ENCODE measurements at regions not wholly inside any gene's neighbourhood (a gene's known extent, or its start where the extent isn't known, plus 50 kb on each side); places are given as distances from the start of the nearest gene placed in this dataset.

DNA sequence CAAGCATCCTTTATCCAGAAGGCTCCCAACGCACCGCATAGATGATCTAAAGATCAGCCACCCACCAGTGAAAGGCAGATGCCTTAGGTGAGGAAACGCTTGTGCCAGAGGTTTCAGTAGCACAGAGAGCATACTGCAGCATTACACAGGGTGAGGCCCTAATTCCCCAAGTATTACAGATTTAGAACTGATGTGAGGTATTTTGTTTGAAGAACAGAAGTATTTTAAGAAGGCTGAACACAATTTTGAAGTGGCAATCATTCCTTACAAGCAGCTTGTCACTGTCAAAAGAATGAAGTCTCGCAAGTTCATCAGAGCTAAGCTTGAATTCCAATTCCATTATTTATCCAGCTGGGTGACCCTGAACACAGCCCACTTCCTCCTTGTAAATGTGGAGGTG lies 70.0 kb upstream of the FAT3 start:
- H3K4me2 ChIP-seq (ENCODE audit: insufficient read depth, low read length): no peak overlapping the region
- intact Hi-C loops (cut with micrococcal nuclease): no loop called here
- dilution Hi-C loops (cut with MboI; ENCODE audit: extremely low pct_ligation_motif_present, low sequenced_read_pairs): no loop called here
- H3K79me2 ChIP-seq (ENCODE audit: control insufficient read depth, insufficient read depth, low read length): no peaks in the 10 kb centered on the region
- ChIA-PET POLR2A (no interaction called here), CTCF (no interaction called here)
- DNase-seq (ENCODE audit: low read depth, low spot score): no peak
- no peaks in the 10 kb centered on the region for H4K20me1 ChIP-seq (replicated peaks; ENCODE audit: control insufficient read depth, extremely low read depth, insufficient read depth, low read length)
- no peak overlapping the region for H3K27ac ChIP-seq (ENCODE audit: insufficient read depth, low read depth, low read length)
- no peaks in the 10 kb centered on the region for H3K9me1 ChIP-seq (replicated peaks; ENCODE audit: control insufficient read depth, extremely low read depth, insufficient read depth, low read length)
- H3K9ac ChIP-seq (replicated peaks; ENCODE audit: extremely low read depth, insufficient read depth, low read length): no peak overlapping the region
- H3K4me3 ChIP-seq (replicated peaks in 1 of 3; ENCODE audit: insufficient read depth in 1 of 3, low read depth in 1 of 3, low read length in 3 of 3): no peak overlapping the region
- no peak overlapping the region for H2AFZ ChIP-seq (ENCODE audit: low read depth, low read length)
- H3K36me3 ChIP-seq (ENCODE audit: control insufficient read depth in 2 of 2, extremely low read depth in 1 of 2, insufficient read depth in 2 of 2, low read length in 2 of 2): no peaks in the 10 kb centered on the region
- TF ChIP-seq, protein P1, sequence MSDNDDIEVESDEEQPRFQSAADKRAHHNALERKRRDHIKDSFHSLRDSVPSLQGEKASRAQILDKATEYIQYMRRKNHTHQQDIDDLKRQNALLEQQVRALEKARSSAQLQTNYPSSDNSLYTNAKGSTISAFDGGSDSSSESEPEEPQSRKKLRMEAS (IDR thresholded peaks at IDR 0.05; ENCODE audit: insufficient read depth, insufficient read length): no peak
- no peak for TF ChIP-seq MYC (IDR thresholded peaks at IDR 0.05; ENCODE audit: low read depth, low read length)
- TF ChIP-seq FOS (IDR thresholded peaks at IDR 0.05; ENCODE audit: borderline replicate concordance, insufficient read depth, low read length): no peak
- TF ChIP-seq, protein P2, sequence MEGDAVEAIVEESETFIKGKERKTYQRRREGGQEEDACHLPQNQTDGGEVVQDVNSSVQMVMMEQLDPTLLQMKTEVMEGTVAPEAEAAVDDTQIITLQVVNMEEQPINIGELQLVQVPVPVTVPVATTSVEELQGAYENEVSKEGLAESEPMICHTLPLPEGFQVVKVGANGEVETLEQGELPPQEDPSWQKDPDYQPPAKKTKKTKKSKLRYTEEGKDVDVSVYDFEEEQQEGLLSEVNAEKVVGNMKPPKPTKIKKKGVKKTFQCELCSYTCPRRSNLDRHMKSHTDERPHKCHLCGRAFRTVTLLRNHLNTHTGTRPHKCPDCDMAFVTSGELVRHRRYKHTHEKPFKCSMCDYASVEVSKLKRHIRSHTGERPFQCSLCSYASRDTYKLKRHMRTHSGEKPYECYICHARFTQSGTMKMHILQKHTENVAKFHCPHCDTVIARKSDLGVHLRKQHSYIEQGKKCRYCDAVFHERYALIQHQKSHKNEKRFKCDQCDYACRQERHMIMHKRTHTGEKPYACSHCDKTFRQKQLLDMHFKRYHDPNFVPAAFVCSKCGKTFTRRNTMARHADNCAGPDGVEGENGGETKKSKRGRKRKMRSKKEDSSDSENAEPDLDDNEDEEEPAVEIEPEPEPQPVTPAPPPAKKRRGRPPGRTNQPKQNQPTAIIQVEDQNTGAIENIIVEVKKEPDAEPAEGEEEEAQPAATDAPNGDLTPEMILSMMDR (IDR thresholded peaks at IDR 0.05; ENCODE audit: extremely low read depth in 1 of 2, insufficient read depth in 1 of 2, low read depth in 1 of 2, low read length in 2 of 2): no peak
- no peak for TF ChIP-seq POLR2AphosphoS5 (IDR thresholded peaks at IDR 0.05; ENCODE audit: insufficient read depth, low read depth, low read length)
- TF ChIP-seq POLR2A (IDR thresholded peaks at IDR 0.05; ENCODE audit: low read depth, low read length): no peak
- TF ChIP-seq JUN (IDR thresholded peaks at IDR 0.05; ENCODE audit: borderline replicate concordance, insufficient read depth, insufficient read length, low read depth): no peak
- no peak for TF ChIP-seq EZH2 (IDR thresholded peaks at IDR 0.05; ENCODE audit: borderline replicate concordance, low read depth, low read length, severe bottlenecking)
- no peak for TF ChIP-seq GATA2 (IDR thresholded peaks at IDR 0.05; ENCODE audit: insufficient read depth, insufficient read length, low read depth, low read length)
- H3K9me3 ChIP-seq (replicated peaks; ENCODE audit: control insufficient read depth, insufficient read depth, low read length): peaks cover 2% of the 10 kb centered on the region
- no peak for FAIRE-seq
- no TSS peak for BruUV-seq (replicated peaks)
- no peaks in the 10 kb centered on the region for H3K27me3 ChIP-seq (ENCODE audit: control insufficient read depth in 2 of 2, insufficient read depth in 2 of 2, low read length in 2 of 2)
- H3K4me1 ChIP-seq (ENCODE audit: control insufficient read depth, extremely low read depth, insufficient read depth, low read length): no peaks in the 10 kb centered on the region

All from endothelial cell of umbilical vein (primary cell).